H1 (cell line): ENCODE measurements at regions not wholly inside any gene's neighbourhood (a gene's known extent, or its start where the extent isn't known, plus 50 kb on each side); places are given as distances from the start of the nearest gene placed in this dataset.
"Not testable (repeated sequence)": the region's sequence is repeated elsewhere in the genome, so short reads cannot be mapped to it uniquely, and the experiment has no call there.

Experiments
- CTCF ChIA-PET: fragments of 300-600 bp; sonication (Branson Sonifier 250); formaldehyde crosslinking; loops from one replicate; lab custom pipeline; 2021; ENCODE audit not compliant: partially characterized antibody; lab: Charles Lee
- POLR2A ChIA-PET: fragments of 300-600 bp; sonication (Branson Sonifier 250); formaldehyde crosslinking; loops from one replicate; lab custom pipeline; 2021; ENCODE audit warnings: inconsistent platforms; ENCODE audit not compliant: partially characterized antibody; lab: Charles Lee
- DNase-seq, 2 experiments: peaks; one replicate each; pipeline versions ENCODE4 v3.0.0 to v3.0.0-alpha.2; 2010 to 2022; ENCODE audit warnings: low spot score in 2 of 2, low read depth in 1 of 2, mixed read lengths in 1 of 2
- FAIRE-seq: peaks from 2 replicates; lab custom pipeline; 2011; peaks lifted over from hg19 to GRCh38; lab: Jason Lieb, UNC
- H2AFZ ChIP-seq: 2 replicates; pipeline ENCODE4 v1.8.1; 2012; ENCODE audit warnings: low read length, inconsistent platforms
- H2AK5ac ChIP-seq: 2 replicates; pipeline ENCODE4 v1.6.1; 2013; ENCODE audit warnings: low read depth, low read length
- H2BK120ac ChIP-seq: replicated peaks from 2 replicates; pipeline ENCODE3; 2013; ENCODE audit warnings: low read depth, low read length, inconsistent platforms
- H2BK12ac ChIP-seq: 2 replicates; pipeline ENCODE4 v1.6.1; 2013; ENCODE audit warnings: low read depth, low read length
- H2BK15ac ChIP-seq: 2 replicates; pipeline ENCODE4 v1.6.1; 2013; ENCODE audit warnings: low read length
- H2BK20ac ChIP-seq: 2 replicates; pipeline ENCODE4 v1.6.1; 2013; ENCODE audit warnings: low read length
- H2BK5ac ChIP-seq: 2 replicates; pipeline ENCODE4 v1.6.1; 2013; ENCODE audit warnings: low read depth, low read length
- H3K14ac ChIP-seq: 2 replicates; pipeline ENCODE4 v1.6.1; 2013; ENCODE audit warnings: inconsistent platforms; ENCODE audit not compliant: insufficient read length
- H3K18ac ChIP-seq: 2 replicates; pipeline ENCODE4 v1.6.1; 2013; ENCODE audit warnings: low read length; ENCODE audit errors: extremely low read depth
- H3K23ac ChIP-seq: 2 replicates; pipeline ENCODE4 v1.6.1; 2013; ENCODE audit warnings: inconsistent platforms; ENCODE audit not compliant: insufficient read length
- H3K23me2 ChIP-seq: 2 replicates; pipeline ENCODE4 v1.6.1; 2013; ENCODE audit warnings: low read depth, low read length
- H3K27ac ChIP-seq: 2 replicates; pipeline ENCODE4 v1.6.1; 2011; ENCODE audit warnings: low read depth, low read length, inconsistent platforms
- H3K27me3 ChIP-seq, 4 experiments: replicated peaks in 1 of 4; 1 replicate in 1 of 4; 2 replicates in 3 of 4; pipeline versions ENCODE4 v1.6.1 to v1.8.1; 2011 to 2013; ENCODE audit warnings: low read length in 3 of 4, mild to moderate bottlenecking in 3 of 4, inconsistent platforms in 2 of 4, mixed read lengths in 2 of 4, moderate library complexity in 1 of 4; ENCODE audit not compliant: control insufficient read depth in 3 of 4, insufficient read depth in 3 of 4; ENCODE audit errors: extremely low read depth in 1 of 4
- H3K36me3 ChIP-seq, 4 experiments: 2 replicates each; pipeline versions ENCODE4 v1.6.1 to v1.8.1; 2011 to 2013; ENCODE audit warnings: mild to moderate bottlenecking in 4 of 4, low read length in 3 of 4, moderate library complexity in 2 of 4, control low read depth in 1 of 4, inconsistent platforms in 1 of 4; ENCODE audit not compliant: insufficient read depth in 4 of 4, control insufficient read depth in 2 of 4
- H3K4ac ChIP-seq: replicated peaks from 2 replicates; pipeline ENCODE3; 2013; ENCODE audit warnings: low read length, low read depth, mixed read lengths, inconsistent platforms; ENCODE audit not compliant: insufficient read length
- H3K4me1 ChIP-seq, 4 experiments: replicated peaks in 1 of 4; 1 replicate in 1 of 4; 2 replicates in 3 of 4; pipeline versions ENCODE4 v1.6.1 to v1.8.1; 2011 to 2013; ENCODE audit warnings: low read length in 3 of 4, inconsistent platforms in 2 of 4, mixed read lengths in 1 of 4; ENCODE audit not compliant: insufficient read depth in 4 of 4, control insufficient read depth in 3 of 4
- H3K4me2 ChIP-seq, 2 experiments: 2 replicates each; pipeline versions ENCODE4 v1.6.1 to v1.8.1; 2011 to 2013; ENCODE audit warnings: low read depth in 2 of 2, low read length in 2 of 2, control low read depth in 1 of 2, inconsistent platforms in 1 of 2, mild to moderate bottlenecking in 1 of 2; ENCODE audit not compliant: insufficient read depth in 1 of 2
- H3K4me3 ChIP-seq, 4 experiments: fragments of 200-600, 300-600 bp in 1 of 4; sonication (generic), shearing (Covaris generic), sonication (Bioruptor Twin) in 1 of 4; 2 replicates each; pipeline versions ENCODE4 v1.5.1 to v1.8.1; 2011 to 2016; ENCODE audit warnings: low read length in 4 of 4, low read depth in 3 of 4, control low read depth in 2 of 4, inconsistent platforms in 2 of 4, mild to moderate bottlenecking in 2 of 4, mixed read lengths in 1 of 4, moderate library complexity in 1 of 4; ENCODE audit not compliant: insufficient read depth in 2 of 4; ENCODE audit errors: extremely low read depth in 1 of 4
- H3K56ac ChIP-seq: replicated peaks from 2 replicates; pipeline ENCODE3; 2013; ENCODE audit warnings: low read depth, mild to moderate bottlenecking, mixed read lengths, low read length, inconsistent platforms; ENCODE audit not compliant: insufficient read length
- H3K79me1 ChIP-seq: 2 replicates; pipeline ENCODE4 v1.6.1; 2013; ENCODE audit warnings: low read depth, low read length, control low read depth
- H3K79me2 ChIP-seq, 2 experiments: 2 replicates each; pipeline versions ENCODE4 v1.6.1 to v1.8.1; 2012 to 2013; ENCODE audit warnings: low read length in 2 of 2, mild to moderate bottlenecking in 2 of 2, inconsistent platforms in 1 of 2; ENCODE audit not compliant: insufficient read depth in 2 of 2, control insufficient read depth in 1 of 2
- H3K9ac ChIP-seq, 4 experiments: replicated peaks in 1 of 4; 1 replicate in 1 of 4; 2 replicates in 3 of 4; pipeline versions ENCODE4 v1.6.1 to v1.8.1; 2011 to 2013; ENCODE audit warnings: low read depth in 3 of 4, low read length in 3 of 4, control low read depth in 2 of 4, mild to moderate bottlenecking in 2 of 4, moderate library complexity in 2 of 4, inconsistent platforms in 1 of 4; ENCODE audit errors: extremely low read depth in 1 of 4
- H3K9me3 ChIP-seq, 2 experiments: 2 replicates each; pipeline versions ENCODE4 v1.6.1 to v1.8.1; 2012 to 2013; ENCODE audit warnings: mild to moderate bottlenecking in 2 of 2, moderate library complexity in 2 of 2, control low read depth in 1 of 2, inconsistent platforms in 1 of 2, low read depth in 1 of 2, low read length in 1 of 2, mixed read lengths in 1 of 2; ENCODE audit not compliant: insufficient read depth in 2 of 2
- H4K20me1 ChIP-seq, 2 experiments: replicated peaks in 1 of 2; 2 replicates each; pipeline versions ENCODE3 to v1.8.1; 2011 to 2013; ENCODE audit warnings: inconsistent platforms in 2 of 2, low read length in 2 of 2, mild to moderate bottlenecking in 1 of 2; ENCODE audit not compliant: insufficient read depth in 2 of 2, control insufficient read depth in 1 of 2
- H4K5ac ChIP-seq: 2 replicates; pipeline ENCODE4 v1.6.1; 2013; ENCODE audit warnings: low read length, low read depth, mixed read lengths, inconsistent platforms; ENCODE audit not compliant: insufficient read length
- H4K8ac ChIP-seq: 2 replicates; pipeline ENCODE4 v1.8.0; 2013; ENCODE audit warnings: mild to moderate bottlenecking, moderate library complexity, low read length, inconsistent platforms; ENCODE audit not compliant: insufficient read depth; ENCODE audit errors: extremely low read depth
- H4K91ac ChIP-seq: replicated peaks from 2 replicates; pipeline ENCODE3; 2013; ENCODE audit warnings: low read length, mixed read lengths, inconsistent platforms; ENCODE audit not compliant: insufficient read length
- RAD21 ChIP-seq, 2 experiments: IDR thresholded peaks in 1 of 2; conservative IDR thresholded peaks in 1 of 2; 2 replicates each; pipeline ENCODE4 v1.6.1; 2011; ENCODE audit warnings: low read depth in 2 of 2, low read length in 2 of 2, improper control_type of control experiment in 1 of 2, inconsistent platforms in 1 of 2, mild to moderate bottlenecking in 1 of 2, moderate library complexity in 1 of 2
- WGBS, 2 experiments: shearing (Covaris generic) in 1 of 2; methylation state at CpG; one replicate each; pipeline versions ENCODE4 v1.1.6 to v1.1.7; 2013 to 2015; ENCODE audit warnings: low lambda C conversion rate in 2 of 2, mixed read lengths in 2 of 2, inconsistent platforms in 1 of 2, low coverage in 1 of 2, missing lambda C conversion rate in 1 of 2; ENCODE audit not compliant: insufficient replicate concordance in 2 of 2, insufficient coverage in 1 of 2, insufficient read length in 1 of 2; ENCODE audit errors: extremely low coverage in 1 of 2, missing lambda C conversion rate in 1 of 2; 5-methylcytosine and 5-hydroxymethylcytosine counted together
- TF ChIP-seq, protein P1 (sequence below), 3 experiments: IDR thresholded peaks; 1 replicate in 2 of 3; 2 replicates in 1 of 3; pipeline versions ENCODE4 v1.5.1 to v1.6.1; 2011; ENCODE audit warnings: low read length in 3 of 3, mild to moderate bottlenecking in 3 of 3, inconsistent platforms in 2 of 3, low read depth in 1 of 3, moderate library complexity in 1 of 3; ENCODE audit not compliant: insufficient read depth in 1 of 3; ENCODE audit errors: control extremely low read depth in 1 of 3

DNA sequence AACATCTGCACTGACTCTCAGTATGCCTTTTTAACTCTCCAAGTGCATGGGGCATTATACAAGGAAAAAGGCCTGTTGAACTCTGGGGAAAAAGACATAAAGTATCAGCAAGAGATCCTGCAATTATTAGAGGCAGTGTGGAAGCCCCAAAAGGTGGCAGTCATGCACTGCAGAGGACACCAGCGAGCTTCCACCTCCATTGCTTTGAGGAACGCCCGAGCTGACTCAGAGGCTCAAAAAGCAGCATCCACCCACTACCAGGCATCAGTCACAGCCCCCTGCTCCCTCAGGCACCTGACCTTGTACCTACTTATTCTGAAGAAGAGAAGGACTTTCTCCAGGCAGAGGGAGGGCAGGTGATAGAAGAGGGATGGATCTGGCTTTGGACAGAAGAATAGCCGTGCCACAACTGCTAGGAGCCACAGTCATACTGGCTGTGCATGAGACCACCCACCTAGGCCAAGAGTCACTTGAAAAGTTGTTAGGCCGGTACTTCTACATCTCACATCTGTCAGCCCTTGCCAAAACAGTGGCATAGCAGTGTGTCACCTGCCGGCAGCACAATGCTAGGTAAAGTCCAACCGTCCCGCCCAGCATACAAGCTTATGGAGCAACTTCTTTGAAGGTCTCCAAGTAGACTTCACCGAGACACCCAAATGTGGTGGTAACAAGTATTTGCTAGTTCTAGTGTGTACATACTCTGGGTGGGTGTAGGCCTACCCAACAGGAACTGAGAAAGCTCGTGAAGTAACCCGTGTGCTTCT is 439.1 kb upstream of the CA10 start:
- H2BK12ac ChIP-seq, H3K4ac ChIP-seq, H2BK20ac ChIP-seq, H3K79me1 ChIP-seq, H4K20me1 ChIP-seq, H3K23me2 ChIP-seq, H3K4me1 ChIP-seq, H3K23ac ChIP-seq, H3K56ac ChIP-seq, H3K14ac ChIP-seq, FAIRE-seq, H3K4me2 ChIP-seq, H2BK120ac ChIP-seq, H3K4me3 ChIP-seq, H2AFZ ChIP-seq, H4K8ac ChIP-seq, H4K5ac ChIP-seq, H3K79me2 ChIP-seq, H2BK15ac ChIP-seq, H3K18ac ChIP-seq, H2BK5ac ChIP-seq, POLR2A ChIA-PET, H2AK5ac ChIP-seq, H3K9me3 ChIP-seq, H3K27me3 ChIP-seq, H3K27ac ChIP-seq, H4K91ac ChIP-seq, H3K36me3 ChIP-seq, H3K9ac ChIP-seq: not testable (repeated sequence)
- WGBS, 2 experiments = 92% methylated on average over 11 of the region's 11 CpGs; no CpG with 5 or more reads in 1 of the 2 experiments
- CTCF ChIA-PET = interaction anchor here (1.0 to 3.9 kb wide), 12 partner anchors 10 to 1355 kb away, joined by 3 to 14 read pairs (median 3); no protein-coding TSS in a partner anchor
- DNase-seq = peak in 1 of 2 experiments; percentile 1
- TF ChIP-seq, protein P1, sequence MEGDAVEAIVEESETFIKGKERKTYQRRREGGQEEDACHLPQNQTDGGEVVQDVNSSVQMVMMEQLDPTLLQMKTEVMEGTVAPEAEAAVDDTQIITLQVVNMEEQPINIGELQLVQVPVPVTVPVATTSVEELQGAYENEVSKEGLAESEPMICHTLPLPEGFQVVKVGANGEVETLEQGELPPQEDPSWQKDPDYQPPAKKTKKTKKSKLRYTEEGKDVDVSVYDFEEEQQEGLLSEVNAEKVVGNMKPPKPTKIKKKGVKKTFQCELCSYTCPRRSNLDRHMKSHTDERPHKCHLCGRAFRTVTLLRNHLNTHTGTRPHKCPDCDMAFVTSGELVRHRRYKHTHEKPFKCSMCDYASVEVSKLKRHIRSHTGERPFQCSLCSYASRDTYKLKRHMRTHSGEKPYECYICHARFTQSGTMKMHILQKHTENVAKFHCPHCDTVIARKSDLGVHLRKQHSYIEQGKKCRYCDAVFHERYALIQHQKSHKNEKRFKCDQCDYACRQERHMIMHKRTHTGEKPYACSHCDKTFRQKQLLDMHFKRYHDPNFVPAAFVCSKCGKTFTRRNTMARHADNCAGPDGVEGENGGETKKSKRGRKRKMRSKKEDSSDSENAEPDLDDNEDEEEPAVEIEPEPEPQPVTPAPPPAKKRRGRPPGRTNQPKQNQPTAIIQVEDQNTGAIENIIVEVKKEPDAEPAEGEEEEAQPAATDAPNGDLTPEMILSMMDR (IDR thresholded peaks at IDR 0.05; ENCODE audit: control extremely low read depth in 1 of 3, insufficient read depth in 1 of 3, low read depth in 1 of 3, low read length in 3 of 3) = peak in 1 of 3 experiments; percentile 2; a peak in 1 of 4 replicates
- TF ChIP-seq RAD21 (IDR thresholded peaks at IDR 0.05 in 1 of 2, conservative IDR thresholded peaks at IDR 0.05 in 1 of 2; ENCODE audit: low read depth in 2 of 2, low read length in 2 of 2) = peak; percentile 46 to 53
